Activated T-helper 1 cell treated with Interleukin-2 at 50 U/mL for 16 hours (primary cell): ENCODE measurements at regions not wholly inside any gene's neighbourhood (a gene's known extent, or its start where the extent isn't known, plus 50 kb on each side); places are given as distances from the start of the nearest gene placed in this dataset.
"Not testable (repeated sequence)": the region's sequence is repeated elsewhere in the genome, so short reads cannot be mapped to it uniquely, and the experiment has no call there.

Source experiments
- DNase-seq: peaks from one replicate; pipeline ENCODE4 v3.0.0-alpha.2; 2020; ENCODE audit warnings: low read depth

GRCh38 chr21:15119486-15119885, 54.7 kb upstream of the NRIP1 start:
- DNase-seq, result no peak

- DNase-seq, result no peak
These were observed 56.4 kb upstream of the NRIP1 start for GRCh38 chr21:15121097-15121654.

GRCh38 chr21:15121655-15122120, 56.9 kb upstream of the NRIP1 start:
- DNase-seq, result no peak

- no peak for DNase-seq
These were observed 57.4 kb upstream of the NRIP1 start for GRCh38 chr21:15122241-15122640.

- no peak for DNase-seq
These were observed 59.9 kb upstream of the NRIP1 start for GRCh38 chr21:15124731-15125130.

- no peak for DNase-seq
These were observed 62.1 kb upstream of the NRIP1 start for GRCh38 chr21:15126948-15127347.

DNA sequence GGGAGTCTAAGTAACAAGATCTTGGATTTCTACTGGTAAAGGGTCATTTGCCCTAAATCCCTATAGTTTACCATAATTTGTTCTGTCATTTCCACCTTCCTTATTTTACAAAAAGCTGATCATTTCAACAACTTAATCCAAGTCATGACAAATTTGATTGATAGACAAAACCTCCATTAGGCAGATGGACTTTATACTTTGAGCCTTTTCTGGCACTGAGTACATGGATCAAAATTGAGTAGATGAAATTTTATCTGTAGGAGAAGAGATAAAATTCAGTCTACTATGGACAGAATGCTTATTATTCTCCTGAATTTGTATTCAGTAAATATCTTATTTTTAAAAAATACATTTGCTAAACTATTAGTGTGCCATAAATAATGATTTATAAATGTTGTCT, 62.6 kb upstream of the NRIP1 start:
- no peak for DNase-seq

DNA sequence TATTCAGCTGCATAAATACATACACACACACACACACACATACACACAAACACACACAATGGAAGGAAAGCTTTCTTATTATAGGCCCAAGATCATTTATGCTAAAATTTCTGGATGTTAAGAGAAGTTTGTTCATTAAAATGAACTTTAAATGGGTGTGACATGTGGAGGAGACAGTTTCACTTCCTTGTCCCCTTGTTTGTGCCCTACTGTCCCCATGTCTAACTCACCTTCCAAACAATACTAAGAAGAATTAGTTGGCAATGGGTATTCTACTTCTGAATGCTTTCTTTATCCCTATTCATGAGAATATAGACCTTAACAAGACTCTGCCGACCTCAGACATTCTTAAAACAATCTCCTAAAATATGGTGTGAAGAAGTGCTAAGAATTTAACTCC, 63.5 kb upstream of the NRIP1 start:
- no peak for DNase-seq

DNA sequence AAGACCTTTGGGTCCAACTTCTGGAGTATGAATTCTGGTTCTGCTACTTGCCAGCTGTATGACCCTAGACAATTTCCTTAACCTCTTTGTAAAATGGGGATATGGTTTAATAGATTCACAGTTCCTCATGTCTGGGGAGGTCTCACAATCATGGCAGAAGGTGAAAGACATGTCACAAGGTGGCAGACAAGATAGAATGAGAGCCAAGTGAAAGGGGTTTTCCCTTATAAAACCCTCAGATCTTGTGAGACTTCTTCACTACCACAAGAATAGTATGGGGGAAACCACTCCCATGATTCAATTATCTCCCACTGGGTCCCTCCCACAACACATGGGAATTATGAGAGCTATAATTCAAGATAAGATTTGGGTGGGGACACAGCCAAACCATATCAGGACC, 63.9 kb upstream of the NRIP1 start:
- DNase-seq, result not testable (repeated sequence)

- no peak for DNase-seq
These were observed 65.5 kb upstream of the NRIP1 start for GRCh38 chr21:15130326-15130725.

DNA sequence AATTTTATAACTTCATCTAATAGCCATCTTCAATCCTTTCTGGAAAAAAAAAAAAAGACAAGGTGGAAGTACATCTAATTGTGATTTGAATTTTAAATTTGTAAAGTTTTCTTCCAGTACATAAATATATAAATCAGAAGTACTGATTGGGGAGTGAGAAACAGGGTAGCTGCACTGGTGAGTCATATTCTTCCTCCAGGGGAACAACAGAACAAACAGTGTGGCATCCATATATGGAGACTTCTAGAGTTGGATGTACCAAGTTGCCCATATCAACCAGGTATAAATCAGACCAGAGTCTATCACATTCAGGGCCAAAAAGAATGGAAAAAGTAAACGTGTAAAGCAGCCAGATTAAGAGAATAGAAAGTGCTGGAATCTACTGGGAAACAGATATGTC, 66.0 kb upstream of the NRIP1 start:
- DNase-seq, result no peak

DNA sequence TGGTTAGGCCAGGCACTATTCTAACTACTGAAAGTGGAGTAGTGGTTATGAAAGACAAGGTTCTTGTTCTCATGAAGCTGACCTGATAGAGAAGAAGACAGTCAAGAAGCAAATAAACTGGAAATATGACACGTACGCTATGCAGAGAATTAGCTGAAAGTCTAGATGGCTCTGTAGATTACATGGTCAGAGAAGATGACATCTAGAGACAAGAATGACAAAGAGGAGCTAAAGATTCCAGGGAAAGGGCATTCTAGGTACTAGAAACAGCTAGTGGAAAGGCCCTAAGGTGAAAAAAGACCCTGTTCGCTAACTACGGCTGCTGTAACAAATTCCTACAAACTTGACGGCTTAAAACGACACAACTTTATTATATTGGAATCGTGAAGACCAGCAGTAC, 68.0 kb upstream of the NRIP1 start:
- DNase-seq, result no peak

DNA sequence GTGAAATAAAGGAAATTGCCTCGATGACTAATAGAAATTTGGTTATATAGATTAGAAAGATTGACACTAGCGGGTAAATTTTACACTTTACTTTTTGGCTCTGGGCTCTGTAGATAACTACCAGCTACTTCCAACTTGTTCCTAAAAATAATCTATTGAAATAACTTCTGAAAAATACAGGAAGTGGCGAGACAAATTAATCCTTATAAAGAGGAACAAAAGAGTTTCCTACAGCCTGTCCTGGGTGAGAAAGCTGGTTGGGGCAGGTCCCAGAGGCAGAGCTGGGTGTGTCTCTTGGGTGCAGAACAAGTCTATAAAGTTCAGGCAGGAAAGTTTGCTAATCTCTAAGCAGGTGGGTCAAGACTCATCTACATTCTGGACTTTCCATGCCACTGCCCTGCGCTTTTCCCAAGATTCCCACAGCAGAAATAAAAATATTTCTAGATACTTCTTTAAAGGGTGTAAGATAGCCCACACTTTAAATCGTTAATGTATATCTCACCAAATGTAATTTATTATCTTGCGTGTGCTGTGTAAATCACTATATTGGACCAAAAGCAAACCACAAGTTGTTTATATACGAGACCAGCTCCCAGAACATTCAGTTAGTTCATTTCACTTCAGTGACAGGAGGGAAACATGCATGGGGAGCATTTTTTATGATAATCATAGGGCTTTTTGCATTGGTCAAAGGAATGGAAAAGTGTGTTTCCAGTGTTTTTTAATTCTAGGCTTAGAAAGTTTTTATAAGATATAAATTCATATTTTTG, 70.1 kb upstream of the NRIP1 start:
- no peak for DNase-seq

DNA sequence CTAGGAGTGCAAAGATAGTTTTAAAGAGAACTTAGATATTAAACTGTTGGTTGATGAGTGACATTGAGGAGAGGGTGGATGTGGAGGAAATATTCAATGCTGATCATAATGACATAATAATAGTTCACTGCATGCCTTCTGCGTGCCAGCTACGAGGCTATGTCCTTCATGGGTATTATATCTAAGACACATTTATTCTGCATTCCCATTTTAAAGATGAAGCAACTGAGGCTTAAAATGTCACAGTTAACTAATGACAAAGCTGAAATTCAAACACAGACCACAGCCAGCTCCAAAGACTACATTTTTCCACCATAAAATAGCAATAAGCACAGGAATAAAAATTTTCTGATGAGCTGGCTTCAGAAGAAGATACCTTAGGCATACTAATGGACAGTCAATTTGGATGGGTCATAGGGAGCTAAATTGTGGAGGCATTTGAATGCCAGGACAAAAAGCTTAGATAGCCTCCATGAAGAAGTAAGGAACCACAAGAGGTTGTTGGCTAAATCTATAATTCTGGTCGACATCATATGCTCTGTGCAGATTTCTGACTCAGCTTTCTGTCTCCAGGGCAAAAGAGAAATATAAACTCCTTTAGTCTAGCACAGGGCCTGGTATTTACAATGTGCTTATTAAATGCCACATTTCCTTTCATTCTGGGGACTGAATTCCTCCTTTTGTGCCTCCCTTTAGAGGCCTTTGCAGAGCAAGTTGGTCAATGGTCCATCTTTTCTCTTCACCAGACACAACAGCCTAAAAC, 71.2 kb upstream of the NRIP1 start:
- no peak for DNase-seq

DNA sequence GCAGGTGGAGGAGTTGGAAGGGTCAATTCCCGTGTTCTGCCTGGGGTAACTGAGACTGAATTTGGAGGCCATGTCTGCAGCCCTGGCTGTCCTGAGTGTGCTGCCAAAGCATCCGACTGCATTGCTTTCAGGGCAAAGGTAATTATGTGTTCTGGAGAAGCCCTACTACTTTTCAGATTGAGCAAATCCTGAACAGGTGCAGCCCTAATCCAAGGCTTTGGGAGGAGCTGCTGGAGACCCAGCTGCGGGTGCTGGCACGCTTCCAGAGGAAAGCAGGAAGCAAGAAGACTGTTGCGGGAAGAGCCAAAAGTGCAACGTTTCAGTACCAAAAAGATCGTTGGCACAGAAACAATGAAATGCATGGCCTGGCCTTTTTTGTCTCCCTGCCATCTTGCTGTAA, 73.7 kb upstream of the NRIP1 start:
- no peak for DNase-seq

DNA sequence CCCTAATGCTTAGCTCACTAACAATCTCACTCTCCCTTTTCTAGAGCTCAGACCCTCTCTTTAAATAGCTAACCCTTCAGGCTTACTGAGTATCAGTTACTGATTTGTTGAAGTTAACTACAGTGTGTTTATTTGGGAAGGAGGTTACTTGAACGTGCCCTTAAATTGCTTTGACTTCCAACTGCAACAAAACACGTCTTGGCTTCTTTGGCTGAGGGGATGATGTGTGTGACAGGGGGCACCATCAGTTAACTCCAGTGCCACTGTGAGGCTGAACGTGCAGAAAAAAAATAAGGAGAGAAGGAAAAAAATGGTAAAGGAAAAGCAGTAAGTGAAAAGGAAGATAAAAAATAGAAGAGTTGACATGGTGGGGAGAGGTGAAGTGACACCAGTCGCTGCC, 75.1 kb upstream of the NRIP1 start:
- no peak for DNase-seq

GRCh38 chr21:15140321-15141019, 75.7 kb upstream of the NRIP1 start:
- DNase-seq, result no peak

- no peak for DNase-seq
These were observed 76.6 kb upstream of the NRIP1 start for GRCh38 chr21:15141261-15141970.

- no peak for DNase-seq
These were observed 79.2 kb upstream of the NRIP1 start for GRCh38 chr21:15144026-15144425.

DNA sequence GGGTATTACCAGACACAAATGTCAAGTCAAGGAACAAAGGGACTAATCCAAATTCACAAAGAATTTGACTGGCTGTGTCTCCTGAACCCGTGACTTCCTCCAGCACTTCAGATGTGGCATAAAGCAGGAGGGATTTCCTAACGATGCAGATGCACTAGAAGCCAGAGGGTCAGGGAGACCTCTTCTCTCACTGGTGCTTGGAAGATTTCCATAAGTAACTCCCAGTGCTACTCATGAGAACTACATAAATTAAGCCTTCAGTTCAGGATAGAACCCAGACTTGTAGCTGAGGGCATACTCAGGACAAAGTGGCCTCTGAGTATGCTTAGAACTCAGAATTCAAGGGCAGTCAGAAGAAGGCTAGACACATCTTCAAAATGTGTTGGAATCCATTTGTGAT, 83.6 kb upstream of the NRIP1 start:
- DNase-seq, result no peak

GRCh38 chr21:15149600-15150224, 84.9 kb upstream of the NRIP1 start:
- no peak for DNase-seq
